ENCODE measurements at regions not wholly inside any gene's neighbourhood (a gene's known extent, or its start where the extent isn't known, plus 50 kb on each side); places are given as distances from the start of the nearest gene placed in this dataset.

GRCh38 chr22:48798281-48799226, 1029.1 kb downstream of the BRD1 start:
- DNase-seq (ENCODE audit: extremely low read depth, low read depth), result no peak
- TF ChIP-seq CTCF (IDR thresholded peaks at IDR 0.05; ENCODE audit: low read depth, low read length), result no peak

- no peak for DNase-seq (ENCODE audit: extremely low read depth, low read depth)
- TF ChIP-seq CTCF (IDR thresholded peaks at IDR 0.05; ENCODE audit: low read depth, low read length), result no peak
Measured at GRCh38 chr22:48797731-48798130, 1029.9 kb downstream of the BRD1 start.

- no peak for TF ChIP-seq CTCF (IDR thresholded peaks at IDR 0.05; ENCODE audit: low read depth, low read length)
- no peak for DNase-seq (ENCODE audit: extremely low read depth, low read depth)
Measured at GRCh38 chr22:48796310-48797015, 1031.2 kb downstream of the BRD1 start.

GRCh38 chr22:48795664-48796063, 1032.0 kb downstream of the BRD1 start:
- DNase-seq (ENCODE audit: extremely low read depth, low read depth), result no peak
- no peak for TF ChIP-seq CTCF (IDR thresholded peaks at IDR 0.05; ENCODE audit: low read depth, low read length)

- no peak for DNase-seq (ENCODE audit: extremely low read depth, low read depth)
- no peak for TF ChIP-seq CTCF (IDR thresholded peaks at IDR 0.05; ENCODE audit: low read depth, low read length)
Measured at GRCh38 chr22:48794906-48795305, 1032.8 kb downstream of the BRD1 start.

GRCh38 chr22:48793949-48794348, 1033.7 kb downstream of the BRD1 start:
- TF ChIP-seq CTCF (IDR thresholded peaks at IDR 0.05; ENCODE audit: low read depth, low read length), result no peak
- DNase-seq (ENCODE audit: extremely low read depth, low read depth), result no peak

GRCh38 chr22:48786679-48786996, 1041.0 kb downstream of the BRD1 start:
- no peak for DNase-seq (ENCODE audit: extremely low read depth, low read depth)
- no peak for TF ChIP-seq CTCF (IDR thresholded peaks at IDR 0.05; ENCODE audit: low read depth, low read length)
